Astrocyte (in vitro differentiated cells and primary cell): ENCODE measurements at regions not wholly inside any gene's neighbourhood (a gene's known extent, or its start where the extent isn't known, plus 50 kb on each side); places are given as distances from the start of the nearest gene placed in this dataset.

Experiments
- DNase-seq: peaks from one replicate; pipeline ENCODE4 v3.0.0-alpha.2; 2010; ENCODE audit warnings: low read depth
- FAIRE-seq: peaks from 2 replicates; lab custom pipeline; 2011; peaks lifted over from hg19 to GRCh38; lab: Jason Lieb, UNC
- H2AFZ ChIP-seq: 2 replicates; pipeline ENCODE4 v1.6.0; 2012; ENCODE audit warnings: low read depth, low read length, inconsistent platforms
- H3K27ac ChIP-seq: 2 replicates; pipeline ENCODE4 v1.5.1; 2011; ENCODE audit warnings: low read depth, low read length, inconsistent platforms
- H3K27me3 ChIP-seq: 2 replicates; pipeline ENCODE4 v1.6.0; 2011; ENCODE audit warnings: low read length, inconsistent platforms; ENCODE audit not compliant: insufficient read depth
- H3K36me3 ChIP-seq: 2 replicates; pipeline ENCODE4 v1.5.1; 2011; ENCODE audit warnings: low read length, inconsistent platforms; ENCODE audit not compliant: insufficient read depth
- H3K4me1 ChIP-seq: 2 replicates; pipeline ENCODE4 v1.5.1; 2011; ENCODE audit warnings: low read length, inconsistent platforms; ENCODE audit not compliant: insufficient read depth
- H3K4me2 ChIP-seq: 2 replicates; pipeline ENCODE4 v1.6.0; 2012; ENCODE audit warnings: low read length, inconsistent platforms
- H3K4me3 ChIP-seq: 2 replicates; pipeline ENCODE4 v1.5.1; 2011; ENCODE audit warnings: low read depth, mild to moderate bottlenecking, low read length, inconsistent platforms; ENCODE audit not compliant: insufficient read depth
- H3K79me2 ChIP-seq: 2 replicates; pipeline ENCODE4 v1.6.0; 2012; ENCODE audit warnings: mild to moderate bottlenecking, low read length, inconsistent platforms; ENCODE audit not compliant: insufficient read depth
- H3K9ac ChIP-seq: 2 replicates; pipeline ENCODE4 v1.6.0; 2012; ENCODE audit warnings: mild to moderate bottlenecking, low read length, inconsistent platforms
- H3K9me3 ChIP-seq: 2 replicates; pipeline ENCODE4 v1.5.1; 2012; ENCODE audit warnings: low read depth, mild to moderate bottlenecking, low read length, inconsistent platforms; ENCODE audit not compliant: insufficient read depth
- H4K20me1 ChIP-seq: 2 replicates; pipeline ENCODE4 v1.6.0; 2012; ENCODE audit warnings: low read length, inconsistent platforms; ENCODE audit not compliant: insufficient read depth
- H3K27ac Mint-ChIP-seq: one replicate; pipeline ENCODE4 v1.8.0; 2021; ENCODE audit warnings: mild to moderate bottlenecking, mixed read lengths; ENCODE audit not compliant: unreplicated experiment
- H3K27me3 Mint-ChIP-seq: one replicate; pipeline ENCODE4 v1.8.0; 2021; ENCODE audit warnings: low read depth, mixed read lengths; ENCODE audit not compliant: unreplicated experiment
- H3K36me3 Mint-ChIP-seq: one replicate; pipeline ENCODE4 v1.8.0; 2021; ENCODE audit warnings: low read depth, mixed read lengths; ENCODE audit not compliant: unreplicated experiment
- H3K4me1 Mint-ChIP-seq: one replicate; pipeline ENCODE4 v1.8.0; 2021; ENCODE audit warnings: low read depth, mixed read lengths; ENCODE audit not compliant: unreplicated experiment
- H3K4me3 Mint-ChIP-seq: one replicate; pipeline ENCODE4 v1.8.0; 2021; ENCODE audit warnings: mild to moderate bottlenecking, moderate library complexity, mixed read lengths; ENCODE audit not compliant: unreplicated experiment
- H3K9me3 Mint-ChIP-seq: one replicate; pipeline ENCODE4 v1.8.0; 2021; ENCODE audit warnings: mild to moderate bottlenecking, mixed read lengths; ENCODE audit not compliant: unreplicated experiment
- EZH2 ChIP-seq: IDR thresholded peaks from 2 replicates; pipeline ENCODE4 v1.6.1; 2012; ENCODE audit warnings: mild to moderate bottlenecking, low read length, inconsistent platforms; ENCODE audit not compliant: insufficient read depth
- TF ChIP-seq, protein P1 (sequence below): IDR thresholded peaks from 2 replicates; pipeline ENCODE4 v1.5.1; 2011; ENCODE audit warnings: low read depth, mild to moderate bottlenecking, inconsistent platforms, low read length, moderate library complexity; ENCODE audit not compliant: insufficient read depth

DNA sequence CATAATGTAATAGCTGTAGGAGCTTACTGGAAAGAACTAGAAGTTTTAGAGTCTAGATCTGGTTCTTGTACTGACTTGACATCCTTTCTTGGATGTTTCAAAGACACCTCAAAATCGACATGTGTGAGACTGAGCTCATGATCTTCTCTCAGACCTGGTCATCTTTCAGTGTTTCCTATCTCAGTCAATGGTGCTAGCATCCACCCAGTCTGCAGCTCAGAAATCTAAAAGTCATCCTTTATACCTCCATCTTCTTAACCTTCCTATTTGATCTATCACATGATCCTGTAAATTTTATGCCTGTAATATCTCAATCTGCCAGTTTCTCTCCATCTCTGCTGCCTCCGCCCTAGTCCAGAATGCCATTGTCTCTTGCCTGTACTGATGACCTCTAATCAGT is 301.9 kb upstream of the PITX2 start:
- FAIRE-seq (no peak), DNase-seq (no peak)
- Mint-ChIP-seq H3K27ac (no peak overlapping the region), H3K9me3 (peaks cover 1% of the 10 kb centered on the region), H3K4me1 (peaks cover 7% of the 10 kb centered on the region), H3K27me3 (no peaks in the 10 kb centered on the region), H3K36me3 (no peaks in the 10 kb centered on the region), H3K4me3 (no peak overlapping the region)
- no peak overlapping the region for H3K4me3 ChIP-seq
- H3K27ac ChIP-seq, result no peak overlapping the region
- H4K20me1 ChIP-seq, result no peaks in the 10 kb centered on the region
- H3K36me3 ChIP-seq, result no peaks in the 10 kb centered on the region
- no peaks in the 10 kb centered on the region for H3K4me1 ChIP-seq
- H3K27me3 ChIP-seq, result no peaks in the 10 kb centered on the region
- no peak for TF ChIP-seq EZH2
- no peak overlapping the region for H2AFZ ChIP-seq
- H3K79me2 ChIP-seq, result no peaks in the 10 kb centered on the region
- no peak overlapping the region for H3K9ac ChIP-seq
- H3K9me3 ChIP-seq, result no peaks in the 10 kb centered on the region
- no peak overlapping the region for H3K4me2 ChIP-seq

DNA sequence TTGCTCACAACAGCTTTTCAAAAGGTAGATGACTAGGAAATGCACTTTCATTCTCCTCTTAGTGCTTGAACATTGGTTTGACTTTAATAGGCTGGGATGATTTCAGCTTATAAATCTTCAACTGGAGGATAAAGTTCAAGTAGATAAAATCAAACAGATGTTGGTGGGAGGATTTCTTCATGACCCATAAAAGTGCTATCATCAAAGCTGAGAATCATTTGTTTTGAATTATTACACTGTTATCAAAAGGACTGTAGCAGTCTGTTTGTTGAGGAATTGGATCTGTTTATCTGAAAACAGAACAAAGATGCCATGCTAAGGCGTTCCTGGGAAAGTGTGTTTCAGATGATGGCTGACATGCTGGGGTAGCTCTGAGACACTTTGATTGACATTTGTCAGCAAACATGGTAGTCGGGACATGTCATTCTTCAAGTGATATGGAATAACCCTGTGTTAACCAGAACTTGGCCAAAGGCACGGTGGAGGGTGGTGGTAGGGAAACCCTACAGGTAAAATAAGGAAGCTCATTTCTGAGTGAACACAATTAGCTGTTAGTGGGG is 304.0 kb upstream of the PITX2 start:
- H3K9me3 Mint-ChIP-seq, result peaks cover 1% of the 10 kb centered on the region
- Histone ChIP-seq H3K27ac (no peak overlapping the region), H3K4me1 (no peaks in the 10 kb centered on the region), H3K79me2 (no peaks in the 10 kb centered on the region), H3K9me3 (no peaks in the 10 kb centered on the region), H4K20me1 (no peaks in the 10 kb centered on the region), H2AFZ (no peak overlapping the region), H3K4me3 (no peak overlapping the region), H3K27me3 (no peaks in the 10 kb centered on the region), H3K4me2 (no peak overlapping the region), H3K36me3 (no peaks in the 10 kb centered on the region), H3K9ac (no peak overlapping the region)
- TF ChIP-seq EZH2, result no peak
- TF ChIP-seq, protein P1, sequence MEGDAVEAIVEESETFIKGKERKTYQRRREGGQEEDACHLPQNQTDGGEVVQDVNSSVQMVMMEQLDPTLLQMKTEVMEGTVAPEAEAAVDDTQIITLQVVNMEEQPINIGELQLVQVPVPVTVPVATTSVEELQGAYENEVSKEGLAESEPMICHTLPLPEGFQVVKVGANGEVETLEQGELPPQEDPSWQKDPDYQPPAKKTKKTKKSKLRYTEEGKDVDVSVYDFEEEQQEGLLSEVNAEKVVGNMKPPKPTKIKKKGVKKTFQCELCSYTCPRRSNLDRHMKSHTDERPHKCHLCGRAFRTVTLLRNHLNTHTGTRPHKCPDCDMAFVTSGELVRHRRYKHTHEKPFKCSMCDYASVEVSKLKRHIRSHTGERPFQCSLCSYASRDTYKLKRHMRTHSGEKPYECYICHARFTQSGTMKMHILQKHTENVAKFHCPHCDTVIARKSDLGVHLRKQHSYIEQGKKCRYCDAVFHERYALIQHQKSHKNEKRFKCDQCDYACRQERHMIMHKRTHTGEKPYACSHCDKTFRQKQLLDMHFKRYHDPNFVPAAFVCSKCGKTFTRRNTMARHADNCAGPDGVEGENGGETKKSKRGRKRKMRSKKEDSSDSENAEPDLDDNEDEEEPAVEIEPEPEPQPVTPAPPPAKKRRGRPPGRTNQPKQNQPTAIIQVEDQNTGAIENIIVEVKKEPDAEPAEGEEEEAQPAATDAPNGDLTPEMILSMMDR, result no peak
- H3K4me3 Mint-ChIP-seq, result no peak overlapping the region
- peaks cover 9% of the 10 kb centered on the region for H3K4me1 Mint-ChIP-seq
- FAIRE-seq (no peak), DNase-seq (no peak)
- H3K36me3 Mint-ChIP-seq, result no peaks in the 10 kb centered on the region
- no peak overlapping the region for H3K27ac Mint-ChIP-seq
- no peaks in the 10 kb centered on the region for H3K27me3 Mint-ChIP-seq

DNA sequence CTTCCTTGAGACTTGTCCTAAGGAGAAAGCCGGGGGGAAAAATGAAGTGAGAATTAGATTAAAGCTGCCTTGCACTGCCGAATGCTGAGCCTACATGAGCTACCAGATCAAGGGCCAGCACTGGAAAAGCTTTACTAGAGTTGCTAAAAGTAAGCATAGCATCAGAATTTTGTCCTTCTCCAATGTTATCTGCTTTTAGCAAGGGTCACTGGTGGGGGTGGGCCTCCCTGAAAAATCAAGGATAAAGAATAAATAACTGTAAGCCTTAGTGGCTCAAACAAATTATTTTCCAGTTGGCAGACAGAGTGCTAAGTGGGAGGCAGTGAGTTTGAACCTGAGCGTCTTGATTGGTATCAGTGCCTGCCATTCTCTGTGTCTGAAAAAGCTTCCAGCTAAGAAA is 310.5 kb upstream of the PITX2 start:
- Histone ChIP-seq H3K27ac (no peak overlapping the region), H3K36me3 (no peaks in the 10 kb centered on the region), H4K20me1 (no peaks in the 10 kb centered on the region), H3K4me2 (no peak overlapping the region), H3K9me3 (no peaks in the 10 kb centered on the region), H3K9ac (no peak overlapping the region), H3K4me1 (no peaks in the 10 kb centered on the region), H3K4me3 (no peak overlapping the region), H3K79me2 (no peaks in the 10 kb centered on the region), H2AFZ (no peak overlapping the region), H3K27me3 (no peaks in the 10 kb centered on the region)
- no peak overlapping the region for H3K27ac Mint-ChIP-seq
- FAIRE-seq, result no peak
- no peaks in the 10 kb centered on the region for H3K36me3 Mint-ChIP-seq
- peaks cover 1% of the 10 kb centered on the region for H3K9me3 Mint-ChIP-seq
- H3K4me1 Mint-ChIP-seq, result peaks cover 9% of the 10 kb centered on the region
- H3K4me3 Mint-ChIP-seq, result no peak overlapping the region
- no peak for DNase-seq
- H3K27me3 Mint-ChIP-seq, result no peaks in the 10 kb centered on the region
- TF ChIP-seq, protein P1, result no peak
- TF ChIP-seq EZH2, result no peak
